PFSK-1 (cell line): ENCODE measurements at regions not wholly inside any gene's neighbourhood (a gene's known extent, or its start where the extent isn't known, plus 50 kb on each side); places are given as distances from the start of the nearest gene placed in this dataset.

ENCODE experiments used
- FOXP2 ChIP-seq: optimal IDR thresholded peaks from 2 replicates; pipeline ENCODE3; 2011; ENCODE audit warnings: borderline replicate concordance, control low read depth, inconsistent platforms; ENCODE audit not compliant: insufficient read depth; ENCODE audit errors: extremely low read length, extremely low read depth
- POLR2AphosphoS5 ChIP-seq: IDR thresholded peaks from 2 replicates; pipeline ENCODE4 v1.6.1; 2012; ENCODE audit warnings: low read depth, mild to moderate bottlenecking, control low read depth, low read length, moderate library complexity
- REST ChIP-seq, 2 experiments: IDR thresholded peaks; 2 replicates each; pipeline versions ENCODE4 v1.6.1 to v1.8.0; 2011 to 2012; ENCODE audit warnings: low read depth in 2 of 2, low read length in 2 of 2, control low read depth in 1 of 2, inconsistent platforms in 1 of 2, mild to moderate bottlenecking in 1 of 2, moderate library complexity in 1 of 2; ENCODE audit not compliant: insufficient read depth in 1 of 2
- SIN3A ChIP-seq: IDR thresholded peaks from 2 replicates; pipeline ENCODE4 v1.6.1; 2012; ENCODE audit warnings: mild to moderate bottlenecking, low read length, moderate library complexity, borderline replicate concordance; ENCODE audit not compliant: insufficient read depth
- TAF1 ChIP-seq: IDR thresholded peaks from 2 replicates; pipeline ENCODE4 v1.6.1; 2012; ENCODE audit warnings: low read length, control low read depth, borderline replicate concordance; ENCODE audit not compliant: insufficient read depth

- TF ChIP-seq REST (IDR thresholded peaks at IDR 0.05; ENCODE audit: insufficient read depth in 1 of 2, low read depth in 2 of 2, low read length in 2 of 2), result no peak
- TF ChIP-seq POLR2AphosphoS5, result no peak
- TF ChIP-seq TAF1, result no peak
- TF ChIP-seq SIN3A, result no peak
- TF ChIP-seq FOXP2, result no peak
Measured at GRCh38 chr1:98066911-98067310, 146.1 kb upstream of the DPYD start.

GRCh38 chr1:98059620-98060019, 138.8 kb upstream of the DPYD start:
- TF ChIP-seq REST (IDR thresholded peaks at IDR 0.05; ENCODE audit: insufficient read depth in 1 of 2, low read depth in 2 of 2, low read length in 2 of 2) (no peak), TAF1 (no peak), SIN3A (no peak), FOXP2 (no peak), POLR2AphosphoS5 (no peak)

GRCh38 chr1:98058676-98059075, 137.8 kb upstream of the DPYD start:
- no peak for TF ChIP-seq SIN3A

- no peak for TF ChIP-seq TAF1
- no peak for TF ChIP-seq POLR2AphosphoS5
- no peak for TF ChIP-seq SIN3A
- no peak for TF ChIP-seq FOXP2
- no peak for TF ChIP-seq REST (IDR thresholded peaks at IDR 0.05; ENCODE audit: insufficient read depth in 1 of 2, low read depth in 2 of 2, low read length in 2 of 2)
Measured at GRCh38 chr1:98057236-98057910, 136.5 kb upstream of the DPYD start.

GRCh38 chr1:98056781-98057180, 135.9 kb upstream of the DPYD start:
- TF ChIP-seq SIN3A (no peak), REST (IDR thresholded peaks at IDR 0.05; ENCODE audit: insufficient read depth in 1 of 2, low read depth in 2 of 2, low read length in 2 of 2) (no peak), FOXP2 (no peak), TAF1 (no peak), POLR2AphosphoS5 (no peak)
